GM21619 (cell line): ENCODE measurements at regions not wholly inside any gene's neighbourhood (a gene's known extent, or its start where the extent isn't known, plus 50 kb on each side); places are given as distances from the start of the nearest gene placed in this dataset.

Experiments
- ATAC-seq: cut with Tn5 transposase; IDR thresholded peaks from one replicate; pipeline ENCODE4 v1.9.1; 2021; ENCODE audit not compliant: unreplicated experiment

DNA sequence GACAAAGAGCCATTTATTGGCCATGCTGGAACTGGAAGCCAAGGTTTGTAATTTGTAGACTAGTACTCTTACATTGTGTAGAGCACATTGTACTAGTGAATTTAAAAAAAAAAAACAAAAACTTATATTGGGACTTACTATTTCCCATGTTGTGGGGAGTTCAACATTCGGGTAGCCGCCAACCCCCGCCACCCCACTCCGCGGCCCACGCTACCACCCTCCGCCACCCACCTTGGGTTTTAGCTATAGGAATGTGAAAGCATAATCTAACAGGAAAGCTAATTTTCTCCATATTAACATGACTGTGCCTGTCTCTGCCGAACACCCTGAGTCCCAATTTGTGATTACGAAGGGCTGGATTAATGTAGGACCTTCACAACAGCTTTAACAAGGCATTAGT, 275.8 kb downstream of the FIGN start:
- no peak for ATAC-seq

DNA sequence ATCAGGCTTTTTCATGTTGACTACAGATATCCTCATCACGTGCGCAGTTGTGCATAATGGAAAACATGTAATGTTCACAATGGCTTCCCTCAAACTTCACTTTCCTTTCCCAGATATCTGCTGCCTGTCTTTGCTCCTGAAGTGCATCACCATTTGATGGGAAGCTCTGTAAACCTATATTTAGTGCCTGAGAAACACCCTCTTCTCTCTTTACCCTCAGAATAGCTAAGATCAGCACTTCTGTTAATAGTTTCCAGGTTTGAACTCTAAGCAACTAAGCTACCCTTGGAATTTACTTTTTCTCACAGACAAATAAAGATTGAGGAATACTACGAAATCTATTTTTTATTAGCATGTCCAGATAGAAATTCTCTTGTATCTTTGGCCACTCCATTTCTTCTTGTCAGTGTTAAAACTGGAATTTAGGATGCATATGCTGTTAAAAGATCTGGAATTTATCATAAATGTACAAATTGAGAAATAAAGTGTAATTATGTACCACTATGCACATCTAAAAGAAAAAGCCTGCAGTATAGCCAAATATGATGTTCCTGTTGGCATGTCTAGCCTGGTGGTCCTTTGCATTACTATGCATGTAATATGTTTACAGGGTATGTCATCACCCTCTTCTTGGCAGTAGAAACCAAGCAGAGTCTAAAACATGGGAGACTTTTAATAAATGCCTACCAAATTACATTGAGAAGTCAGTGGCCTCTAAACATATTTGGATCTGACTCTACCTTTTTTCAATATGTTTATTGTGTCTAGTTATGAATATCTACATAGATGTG, 278.7 kb downstream of the FIGN start:
- no peak for ATAC-seq

DNA sequence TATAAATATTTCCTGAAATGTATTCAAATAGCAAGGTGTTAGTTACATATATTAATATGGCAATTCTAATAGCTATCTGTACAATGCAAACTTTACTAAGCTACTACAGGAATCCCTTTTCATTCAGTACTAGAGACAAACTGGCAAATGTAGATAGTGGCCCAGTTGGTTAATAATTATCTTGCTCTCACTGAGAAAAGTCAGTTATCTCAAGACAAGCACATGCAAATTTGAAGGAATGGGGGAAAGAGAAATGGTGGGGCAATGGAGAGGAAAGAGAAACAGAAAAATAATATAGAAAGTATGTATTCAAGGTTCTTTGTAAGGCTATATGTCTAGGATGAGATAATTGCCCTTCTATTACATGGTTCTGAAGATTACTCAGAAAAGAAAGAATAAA, 280.0 kb downstream of the FIGN start:
- peak; percentile 94 for ATAC-seq

- no peak for ATAC-seq
Measured at GRCh38 chr2:163453920-163454319, 281.9 kb downstream of the FIGN start.

DNA sequence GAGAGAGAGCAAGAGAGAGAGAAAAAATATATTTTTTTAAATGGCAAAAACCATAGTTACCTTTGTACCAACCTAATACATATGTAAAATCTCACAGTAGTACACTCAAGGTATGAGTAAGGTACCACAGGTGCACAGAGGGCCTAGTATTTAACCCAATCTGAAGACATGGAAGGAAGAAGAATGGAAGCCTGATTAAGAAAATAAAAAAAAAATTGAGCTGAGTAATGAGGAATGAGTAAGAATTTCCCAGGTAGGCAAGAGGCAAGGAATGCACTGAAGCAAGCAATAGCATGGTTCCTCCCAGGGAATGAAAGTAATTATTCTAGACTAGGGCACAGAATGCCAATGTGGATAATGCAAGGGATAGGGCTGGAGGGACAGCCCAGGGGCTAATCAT, 294.2 kb downstream of the FIGN start:
- ATAC-seq: no peak

DNA sequence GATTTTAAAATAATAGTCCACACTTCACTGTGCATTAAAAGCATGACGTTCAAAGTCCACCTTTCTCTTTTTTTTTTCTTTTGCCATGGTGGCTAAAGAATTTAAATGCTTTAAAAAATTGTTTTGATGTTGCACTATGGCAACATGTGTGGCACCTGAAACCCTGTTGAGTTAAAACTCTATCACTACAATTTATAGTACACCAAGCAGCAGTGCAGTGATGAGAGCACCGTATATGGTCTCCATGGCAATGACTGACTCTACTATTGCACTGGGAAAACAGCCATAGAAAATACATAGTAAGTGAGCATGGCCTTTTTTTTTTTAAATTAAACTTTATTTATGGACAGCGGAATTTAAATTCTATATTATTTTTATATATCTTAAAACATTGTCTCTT, 298.8 kb downstream of the FIGN start:
- no peak for ATAC-seq

DNA sequence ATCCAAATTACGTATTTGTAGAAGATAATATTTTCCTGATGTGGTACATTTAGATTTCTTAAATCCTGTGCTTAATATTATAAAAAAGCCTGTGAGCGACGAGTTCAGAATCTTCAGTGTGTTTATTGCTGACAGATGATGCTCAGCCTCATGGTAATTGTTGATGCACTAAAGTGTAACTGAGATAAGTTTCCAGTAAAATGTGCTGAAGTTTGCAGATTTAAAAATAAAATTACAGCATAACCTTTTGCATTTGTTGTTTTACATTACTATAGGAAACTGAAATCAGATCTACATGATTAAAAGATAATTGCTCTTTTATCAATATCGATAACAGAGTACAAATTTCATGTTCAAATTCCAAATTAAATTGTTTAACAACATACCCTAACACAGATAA, 307.6 kb downstream of the FIGN start:
- ATAC-seq: no peak

GRCh38 chr2:163420604-163421003, 315.2 kb downstream of the FIGN start:
- no peak for ATAC-seq

- no peak for ATAC-seq
Measured at GRCh38 chr2:163419000-163419830, 316.6 kb downstream of the FIGN start.

DNA sequence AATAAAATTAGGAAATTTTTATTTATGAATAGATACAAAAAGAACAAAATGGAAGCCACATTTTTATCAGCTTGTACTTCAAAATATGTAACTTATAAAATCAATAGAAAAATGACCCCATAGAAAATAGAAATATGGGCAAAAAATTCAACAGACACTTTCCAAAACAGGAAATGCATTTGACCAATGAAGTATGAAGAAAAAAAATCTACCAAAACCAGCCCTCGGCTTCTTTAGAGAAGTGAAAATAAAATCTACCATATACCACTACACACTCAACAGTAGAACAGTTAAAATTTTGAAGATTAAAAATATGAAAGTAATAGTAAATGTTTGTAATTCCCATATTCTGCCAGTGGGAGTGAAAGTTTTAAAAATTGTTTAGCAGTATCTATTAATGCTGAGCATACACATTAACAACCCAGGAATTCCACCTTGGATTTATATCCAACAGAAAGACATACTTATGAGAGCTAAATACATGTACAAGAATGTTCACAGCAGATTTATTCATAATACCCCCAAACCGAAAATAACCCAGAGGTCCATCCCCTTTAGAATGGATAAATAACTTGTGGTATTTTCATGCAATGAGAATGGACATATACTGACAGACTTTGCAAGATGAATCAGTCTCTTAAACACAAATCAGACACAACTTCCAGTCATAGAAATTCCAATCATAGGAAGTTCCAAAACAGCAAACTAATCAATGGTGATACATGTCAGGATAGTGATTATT, 318.0 kb downstream of the FIGN start:
- peak; percentile 91 for ATAC-seq

GRCh38 chr2:163414121-163414520, 321.7 kb downstream of the FIGN start:
- ATAC-seq: no peak

GRCh38 chr2:163407296-163407695, 328.5 kb downstream of the FIGN start:
- no peak for ATAC-seq

- no peak for ATAC-seq
Measured at GRCh38 chr2:163405298-163405697, 330.5 kb downstream of the FIGN start.

GRCh38 chr2:163401481-163401880, 334.3 kb downstream of the FIGN start:
- no peak for ATAC-seq

- ATAC-seq: no peak
Measured at GRCh38 chr2:163397451-163397850, 338.4 kb downstream of the FIGN start.

DNA sequence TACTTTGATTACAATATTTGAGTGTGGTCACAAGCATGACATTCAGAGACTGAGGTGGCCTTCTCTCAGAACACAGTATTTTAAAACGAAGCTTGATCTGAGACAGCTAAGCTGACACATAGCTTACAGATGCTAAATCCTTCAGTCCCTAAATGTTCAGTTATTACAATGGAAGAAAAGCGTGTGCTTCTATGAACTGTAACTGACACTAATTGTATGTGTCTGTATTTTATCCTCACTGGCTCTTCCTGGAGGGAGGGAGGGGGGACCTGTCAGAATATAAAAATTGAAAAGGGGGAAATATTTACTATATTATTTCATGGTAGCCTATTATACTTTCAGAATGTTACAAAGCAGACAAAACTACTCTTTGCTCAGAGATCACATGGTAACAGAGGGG, 340.2 kb downstream of the FIGN start:
- ATAC-seq: no peak

GRCh38 chr2:163389838-163390237, 346.0 kb downstream of the FIGN start:
- no peak for ATAC-seq

- no peak for ATAC-seq
Measured at GRCh38 chr2:163375472-163375871, 360.3 kb downstream of the FIGN start.

- no peak for ATAC-seq
Measured at GRCh38 chr2:163375070-163375469, 360.7 kb downstream of the FIGN start.

GRCh38 chr2:163374282-163374681, 361.5 kb downstream of the FIGN start:
- no peak for ATAC-seq

GRCh38 chr2:163373496-163373895, 362.3 kb downstream of the FIGN start:
- ATAC-seq: no peak
